ENCODE measurements at regions not wholly inside any gene's neighbourhood (a gene's known extent, or its start where the extent isn't known, plus 50 kb on each side); places are given as distances from the start of the nearest gene placed in this dataset.

- no peak for TF ChIP-seq FOXP4 (CRISPR knock-in tag; IDR thresholded peaks at IDR 0.05)
- TF ChIP-seq CTCF (IDR thresholded peaks at IDR 0.05) = no peak
- no peak for TF ChIP-seq HMGXB4 (CRISPR knock-in tag; IDR thresholded peaks at IDR 0.05)
- no peak for TF ChIP-seq NFYB (CRISPR knock-in tag; conservative IDR thresholded peaks at IDR 0.05; ENCODE audit: low read depth)
- TF ChIP-seq MAX (CRISPR knock-in tag; IDR thresholded peaks at IDR 0.05) = no peak
- no peak for TF ChIP-seq ERG (CRISPR knock-in tag; IDR thresholded peaks at IDR 0.05)
- no peak for TF ChIP-seq CDX4 (CRISPR knock-in tag; IDR thresholded peaks at IDR 0.05; ENCODE audit: borderline replicate concordance)
- no peak for TF ChIP-seq ZNF263 (CRISPR knock-in tag; IDR thresholded peaks at IDR 0.05; ENCODE audit: low read depth)
- TF ChIP-seq ELF4 (CRISPR knock-in tag; IDR thresholded peaks at IDR 0.05; ENCODE audit: low read depth) = no peak
- no peak for TF ChIP-seq KAT7 (CRISPR knock-in tag; IDR thresholded peaks at IDR 0.05; ENCODE audit: borderline replicate concordance)
- TF ChIP-seq CREB1 (CRISPR knock-in tag; IDR thresholded peaks at IDR 0.05) = no peak
Measured at GRCh38 chr4:60327651-60328050, 872.5 kb upstream of the ADGRL3 start.

All from WTC11 (cell line).